ENCODE measurements at regions not wholly inside any gene's neighbourhood (a gene's known extent, or its start where the extent isn't known, plus 50 kb on each side); places are given as distances from the start of the nearest gene placed in this dataset.
"Not testable (repeated sequence)": the region's sequence is repeated elsewhere in the genome, so short reads cannot be mapped to it uniquely, and the experiment has no call there.

DNA sequence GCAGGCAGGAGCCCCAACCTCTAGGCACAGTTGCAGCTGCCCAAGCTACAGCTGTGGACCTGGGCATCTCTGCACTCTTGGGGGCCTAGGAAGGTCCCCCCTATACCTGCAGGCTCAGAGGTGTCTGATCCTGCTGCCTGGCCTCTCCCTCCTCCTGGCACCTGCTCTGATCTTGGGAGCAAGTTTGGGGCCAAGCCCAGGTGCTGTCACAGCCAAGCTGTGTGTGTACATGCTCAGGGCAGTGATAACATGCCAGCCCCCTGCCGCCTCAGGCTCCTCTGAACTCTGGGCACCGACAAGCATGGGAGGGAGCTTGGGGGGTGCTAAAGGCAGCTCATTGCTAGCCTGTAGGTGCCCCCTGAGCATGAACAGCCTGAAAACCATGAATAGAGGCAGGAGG lies 829.6 kb upstream of the VRK2 start:
- Histone ChIP-seq H3K27ac (ENCODE audit: low read length) (no peak overlapping the region), H3K79me2 (ENCODE audit: low read length) (no peaks in the 10 kb centered on the region), H4K20me1 (ENCODE audit: low read length) (no peaks in the 10 kb centered on the region), H3K4me2 (ENCODE audit: low read length) (no peak overlapping the region), H3K9ac (ENCODE audit: low read length) (no peak overlapping the region), H3K9me2 (replicated peaks; ENCODE audit: low read length) (no peaks in the 10 kb centered on the region), H3K27me3 (ENCODE audit: low read length) (peaks cover 2% of the 10 kb centered on the region; the same call in 1 of the 2 replicates), H3K9me3 (ENCODE audit: low read length) (0 out of 2 replicates have a peak, but pooled peaks cover 4% of the 10 kb centered on the region), H3K4me3 (ENCODE audit: low read length) (no peak overlapping the region), H3K4me1 (ENCODE audit: insufficient read depth, low read length) (no peaks in the 10 kb centered on the region), H3K36me3 (ENCODE audit: low read depth, low read length) (no peaks in the 10 kb centered on the region), H3F3A (ENCODE audit: low read length, unreplicated experiment) (no peaks in the 10 kb centered on the region), H2AFZ (ENCODE audit: low read length) (no peak overlapping the region)
- no TSS peak for BruUV-seq (replicated peaks)
- TF ChIP-seq, protein P1, sequence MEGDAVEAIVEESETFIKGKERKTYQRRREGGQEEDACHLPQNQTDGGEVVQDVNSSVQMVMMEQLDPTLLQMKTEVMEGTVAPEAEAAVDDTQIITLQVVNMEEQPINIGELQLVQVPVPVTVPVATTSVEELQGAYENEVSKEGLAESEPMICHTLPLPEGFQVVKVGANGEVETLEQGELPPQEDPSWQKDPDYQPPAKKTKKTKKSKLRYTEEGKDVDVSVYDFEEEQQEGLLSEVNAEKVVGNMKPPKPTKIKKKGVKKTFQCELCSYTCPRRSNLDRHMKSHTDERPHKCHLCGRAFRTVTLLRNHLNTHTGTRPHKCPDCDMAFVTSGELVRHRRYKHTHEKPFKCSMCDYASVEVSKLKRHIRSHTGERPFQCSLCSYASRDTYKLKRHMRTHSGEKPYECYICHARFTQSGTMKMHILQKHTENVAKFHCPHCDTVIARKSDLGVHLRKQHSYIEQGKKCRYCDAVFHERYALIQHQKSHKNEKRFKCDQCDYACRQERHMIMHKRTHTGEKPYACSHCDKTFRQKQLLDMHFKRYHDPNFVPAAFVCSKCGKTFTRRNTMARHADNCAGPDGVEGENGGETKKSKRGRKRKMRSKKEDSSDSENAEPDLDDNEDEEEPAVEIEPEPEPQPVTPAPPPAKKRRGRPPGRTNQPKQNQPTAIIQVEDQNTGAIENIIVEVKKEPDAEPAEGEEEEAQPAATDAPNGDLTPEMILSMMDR (conservative IDR thresholded peaks at IDR 0.05; ENCODE audit: low read depth, low read length) = no peak
- TF ChIP-seq EZH2phosphoT487 (IDR thresholded peaks at IDR 0.05; ENCODE audit: borderline replicate concordance, low read length) (no peak), EZH2 (IDR thresholded peaks at IDR 0.05; ENCODE audit: low read length, unreplicated experiment) (no peak)
- ATAC-seq (no peak), DNase-seq (no peak)
- intact Hi-C loops (cut with micrococcal nuclease) = no loop called here
- CTCF ChIA-PET = no interaction called here
- POLR2A ChIA-PET (ENCODE audit: unreplicated experiment) = no interaction called here

DNA sequence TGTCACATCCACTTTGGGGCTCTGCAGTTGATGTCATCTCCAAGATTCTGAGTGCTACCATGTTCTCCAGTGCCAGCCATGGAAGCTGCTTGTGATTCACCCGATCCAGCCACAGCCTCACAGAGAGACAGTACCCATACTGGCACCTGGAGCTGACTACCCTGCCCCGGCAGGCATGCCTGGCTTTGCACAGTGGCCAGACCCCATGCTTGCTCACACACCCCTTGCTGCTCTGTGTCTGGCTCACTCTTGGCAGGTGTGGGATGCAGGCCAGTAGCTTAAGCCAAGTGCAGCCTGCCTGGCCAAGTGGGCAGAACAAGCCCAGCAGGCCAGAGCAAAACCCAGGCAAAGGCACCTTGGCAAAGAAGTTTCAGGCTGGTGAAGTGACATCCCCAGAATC lies 828.4 kb upstream of the VRK2 start:
- TF ChIP-seq, protein P1 (conservative IDR thresholded peaks at IDR 0.05; ENCODE audit: low read depth, low read length) = no peak
- TF ChIP-seq EZH2 (IDR thresholded peaks at IDR 0.05; ENCODE audit: low read length, unreplicated experiment) (no peak), EZH2phosphoT487 (IDR thresholded peaks at IDR 0.05; ENCODE audit: borderline replicate concordance, low read length) (no peak)
- no peaks in the 10 kb centered on the region for H3K4me1 ChIP-seq (ENCODE audit: insufficient read depth, low read length)
- no TSS peak for BruUV-seq (replicated peaks)

DNA sequence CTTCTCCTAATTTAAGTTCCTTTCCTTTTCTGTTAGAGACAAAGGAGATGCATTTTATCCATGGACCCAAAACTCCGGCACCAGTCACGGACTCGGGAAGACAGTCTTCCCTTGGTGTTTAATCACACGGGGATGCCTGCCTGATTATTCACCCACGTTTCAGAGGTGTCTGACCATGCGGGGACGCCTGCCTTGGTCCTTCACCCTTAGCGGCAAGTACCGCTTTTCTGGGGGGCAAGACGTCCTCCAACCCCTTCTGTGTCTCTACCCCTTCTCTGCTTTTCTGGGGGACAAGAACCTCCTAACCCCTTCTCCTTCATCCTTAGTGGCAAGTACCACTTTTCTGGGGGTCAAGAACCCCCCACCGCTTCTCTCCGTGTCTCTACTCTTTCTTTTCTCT lies 816.9 kb upstream of the VRK2 start:
- ATAC-seq; H4K20me1 ChIP-seq (ENCODE audit: low read length); H3K9me3 ChIP-seq (ENCODE audit: low read length); POLR2A ChIA-PET (ENCODE audit: unreplicated experiment); H3K9ac ChIP-seq (ENCODE audit: low read length); H3K9me2 ChIP-seq (replicated peaks; ENCODE audit: low read length); H3K4me1 ChIP-seq (ENCODE audit: insufficient read depth, low read length); intact Hi-C loops (cut with micrococcal nuclease); H2AFZ ChIP-seq (ENCODE audit: low read length); H3K4me3 ChIP-seq (ENCODE audit: low read length); H3K27ac ChIP-seq (ENCODE audit: low read length); H3F3A ChIP-seq (ENCODE audit: low read length, unreplicated experiment); BruUV-seq (replicated peaks); H3K36me3 ChIP-seq (ENCODE audit: low read depth, low read length); H3K4me2 ChIP-seq (ENCODE audit: low read length); DNase-seq; CTCF ChIA-PET; H3K79me2 ChIP-seq (ENCODE audit: low read length): not testable (repeated sequence)
- peaks cover 11% of the 10 kb centered on the region; the same call in 1 of the 2 replicates for H3K27me3 ChIP-seq (ENCODE audit: low read length)

More for the DNA sequence above, 828.4 kb upstream of the VRK2 start:
- ChIA-PET CTCF (no interaction called here), POLR2A (ENCODE audit: unreplicated experiment) (no interaction called here)
- Histone ChIP-seq H3K27ac (ENCODE audit: low read length) (no peak overlapping the region), H4K20me1 (ENCODE audit: low read length) (no peaks in the 10 kb centered on the region), H3K27me3 (ENCODE audit: low read length) (0 out of 2 replicates have a peak, but pooled peaks cover 2% of the 10 kb centered on the region), H3K9ac (ENCODE audit: low read length) (no peak overlapping the region), H3K4me2 (ENCODE audit: low read length) (no peak overlapping the region), H3K9me2 (replicated peaks; ENCODE audit: low read length) (no peaks in the 10 kb centered on the region), H3K79me2 (ENCODE audit: low read length) (no peaks in the 10 kb centered on the region), H3K36me3 (ENCODE audit: low read depth, low read length) (no peaks in the 10 kb centered on the region), H3K4me3 (ENCODE audit: low read length) (no peak overlapping the region), H3F3A (ENCODE audit: low read length, unreplicated experiment) (no peaks in the 10 kb centered on the region), H3K9me3 (ENCODE audit: low read length) (0 out of 2 replicates have a peak, but pooled peaks cover 4% of the 10 kb centered on the region), H2AFZ (ENCODE audit: low read length) (no peak overlapping the region)
- intact Hi-C loops (cut with micrococcal nuclease) = no loop called here
- DNase-seq (no peak), ATAC-seq (no peak)

DNA sequence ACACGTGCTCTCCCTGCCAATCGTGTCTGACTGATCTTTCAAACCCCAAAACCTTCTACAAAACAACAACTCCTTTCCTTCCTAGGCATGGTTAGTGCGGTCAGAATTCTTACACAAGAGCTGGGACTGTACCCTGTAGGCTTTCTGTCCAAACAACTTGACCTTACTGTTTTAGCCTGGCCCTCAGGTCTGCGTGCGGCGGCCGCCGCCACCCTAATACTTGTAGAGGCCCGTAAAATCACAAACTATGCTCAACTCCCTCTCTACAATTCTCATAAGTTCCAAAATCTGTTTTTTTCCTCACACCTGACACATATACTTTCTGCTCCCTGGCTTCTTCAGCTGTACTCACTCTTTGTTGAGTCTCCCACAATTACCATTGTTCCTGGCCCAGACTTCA lies 814.3 kb upstream of the VRK2 start:
- H4K20me1 ChIP-seq (ENCODE audit: low read length); ATAC-seq; H3K4me3 ChIP-seq (ENCODE audit: low read length); H3K9me2 ChIP-seq (replicated peaks; ENCODE audit: low read length); H3K9ac ChIP-seq (ENCODE audit: low read length); H2AFZ ChIP-seq (ENCODE audit: low read length); DNase-seq; H3F3A ChIP-seq (ENCODE audit: low read length, unreplicated experiment); BruUV-seq (replicated peaks); H3K4me2 ChIP-seq (ENCODE audit: low read length); H3K9me3 ChIP-seq (ENCODE audit: low read length); intact Hi-C loops (cut with micrococcal nuclease); H3K4me1 ChIP-seq (ENCODE audit: insufficient read depth, low read length); POLR2A ChIA-PET (ENCODE audit: unreplicated experiment); H3K36me3 ChIP-seq (ENCODE audit: low read depth, low read length); H3K27ac ChIP-seq (ENCODE audit: low read length); CTCF ChIA-PET; H3K79me2 ChIP-seq (ENCODE audit: low read length): not testable (repeated sequence)
- H3K27me3 ChIP-seq (ENCODE audit: low read length) = peaks cover 22% of the 10 kb centered on the region

DNA sequence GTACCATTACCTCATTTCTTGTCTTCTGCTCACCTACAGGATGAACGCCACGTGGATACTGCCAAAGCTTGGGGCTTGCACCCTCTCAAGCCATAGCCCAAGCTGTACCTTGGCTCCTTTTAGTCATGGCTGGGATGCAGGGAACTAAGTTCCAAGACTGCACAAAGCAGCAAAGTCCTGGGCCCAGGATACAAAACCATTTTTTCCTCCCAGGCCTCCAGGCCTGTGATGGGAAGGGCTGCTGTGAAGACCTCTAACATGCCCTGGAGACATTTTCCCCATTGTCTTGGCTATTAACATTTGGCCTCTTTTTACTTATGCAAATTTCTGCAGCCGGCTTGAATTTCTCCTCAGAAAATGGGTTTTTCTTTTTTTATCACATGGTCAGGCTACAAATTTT lies 795.1 kb upstream of the VRK2 start:
- H3K4me3 ChIP-seq (ENCODE audit: low read length); H3K9ac ChIP-seq (ENCODE audit: low read length); H3K27me3 ChIP-seq (ENCODE audit: low read length); H3K4me2 ChIP-seq (ENCODE audit: low read length); H3K27ac ChIP-seq (ENCODE audit: low read length); H3K79me2 ChIP-seq (ENCODE audit: low read length); POLR2A ChIA-PET (ENCODE audit: unreplicated experiment); DNase-seq; H3K36me3 ChIP-seq (ENCODE audit: low read depth, low read length); intact Hi-C loops (cut with micrococcal nuclease); H3K4me1 ChIP-seq (ENCODE audit: insufficient read depth, low read length); CTCF ChIA-PET; BruUV-seq (replicated peaks); H3F3A ChIP-seq (ENCODE audit: low read length, unreplicated experiment); H2AFZ ChIP-seq (ENCODE audit: low read length); ATAC-seq; H3K9me2 ChIP-seq (replicated peaks; ENCODE audit: low read length); H4K20me1 ChIP-seq (ENCODE audit: low read length): not testable (repeated sequence)
- peaks cover 16% of the 10 kb centered on the region; the same call in 1 of the 2 replicates for H3K9me3 ChIP-seq (ENCODE audit: low read length)
